Thoracic aorta (tissue), 2 donors: ENCODE measurements at regions not wholly inside any gene's neighbourhood (a gene's known extent, or its start where the extent isn't known, plus 50 kb on each side); places are given as distances from the start of the nearest gene placed in this dataset.

Experiments used
- ATAC-seq: fragments of 150-250 bp; one replicate; pipeline ENCODE4 v1.8.0; 2017; ENCODE audit warnings: low read depth; ENCODE audit not compliant: insufficient number of reproducible peaks, low FRiP score
- DNase-seq: peaks from one replicate; pipeline ENCODE4 v3.0.0-alpha.2; 2020; ENCODE audit warnings: low spot score
- H3K27ac ChIP-seq, 2 donors: fragments of 200-600 bp; sonication (generic); 1 replicate in 1 of 2; 2 replicates in 1 of 2; pipeline ENCODE4 v1.5.1; 2016; ENCODE audit warnings: mild to moderate bottlenecking in 2 of 2, moderate library complexity in 2 of 2
- H3K27me3 ChIP-seq: fragments of 200-600 bp; sonication (generic); replicated peaks from 2 replicates; pipeline ENCODE4 v1.6.0; 2016; ENCODE audit warnings: mild to moderate bottlenecking; ENCODE audit not compliant: insufficient read depth
- H3K36me3 ChIP-seq: fragments of 200-600 bp; sonication (generic); one replicate; pipeline ENCODE4 v1.5.1; 2016
- H3K4me1 ChIP-seq, 2 donors: fragments of 200-600 bp; sonication (generic); 1 replicate in 1 of 2; 2 replicates in 1 of 2; pipeline versions ENCODE4 v1.5.1 to v1.6.0; 2016; ENCODE audit warnings: low read depth in 2 of 2, mild to moderate bottlenecking in 1 of 2; ENCODE audit not compliant: control insufficient read depth in 1 of 2
- H3K4me3 ChIP-seq: fragments of 200-600 bp; sonication (generic); 2 replicates; pipeline ENCODE4 v1.5.1; 2016; ENCODE audit warnings: mild to moderate bottlenecking
- H3K9me3 ChIP-seq: fragments of 200-600 bp; sonication (generic); 2 replicates; pipeline ENCODE4 v1.5.1; 2016
- TF ChIP-seq, protein P1 (sequence below): fragments of 200-600 bp; sonication (generic); IDR thresholded peaks from one replicate; pipeline ENCODE4 v1.5.1; 2019; ENCODE audit warnings: antibody characterized with exemption

DNA sequence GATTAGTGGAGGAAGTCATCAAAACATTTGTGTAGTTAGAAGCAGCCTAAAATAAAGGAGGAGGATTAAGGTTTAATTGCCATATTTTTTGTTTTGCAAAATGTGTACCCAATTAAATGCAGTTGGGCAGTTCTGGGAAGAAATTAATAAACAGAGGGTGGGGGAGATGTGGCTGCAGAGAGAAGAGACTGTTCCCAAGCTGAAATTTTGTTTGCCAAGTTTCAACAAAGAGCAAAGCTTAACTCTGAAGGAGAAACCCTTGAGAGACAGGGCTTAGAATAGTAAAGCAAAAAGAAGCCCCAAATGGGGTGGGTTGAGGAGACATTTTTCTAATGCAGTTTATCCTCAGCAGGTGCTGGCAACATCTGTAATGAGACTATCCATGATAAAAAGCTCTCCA, 298.0 kb upstream of the NRP1 start:
- H3K27ac ChIP-seq, result no peak overlapping the region
- H3K9me3 ChIP-seq, result no peaks in the 10 kb centered on the region
- no peaks in the 10 kb centered on the region for H3K36me3 ChIP-seq
- no peak overlapping the region for H3K4me3 ChIP-seq
- no peak for DNase-seq
- ATAC-seq, result no peak
- H3K27me3 ChIP-seq, result no peaks in the 10 kb centered on the region
- TF ChIP-seq, protein P1, sequence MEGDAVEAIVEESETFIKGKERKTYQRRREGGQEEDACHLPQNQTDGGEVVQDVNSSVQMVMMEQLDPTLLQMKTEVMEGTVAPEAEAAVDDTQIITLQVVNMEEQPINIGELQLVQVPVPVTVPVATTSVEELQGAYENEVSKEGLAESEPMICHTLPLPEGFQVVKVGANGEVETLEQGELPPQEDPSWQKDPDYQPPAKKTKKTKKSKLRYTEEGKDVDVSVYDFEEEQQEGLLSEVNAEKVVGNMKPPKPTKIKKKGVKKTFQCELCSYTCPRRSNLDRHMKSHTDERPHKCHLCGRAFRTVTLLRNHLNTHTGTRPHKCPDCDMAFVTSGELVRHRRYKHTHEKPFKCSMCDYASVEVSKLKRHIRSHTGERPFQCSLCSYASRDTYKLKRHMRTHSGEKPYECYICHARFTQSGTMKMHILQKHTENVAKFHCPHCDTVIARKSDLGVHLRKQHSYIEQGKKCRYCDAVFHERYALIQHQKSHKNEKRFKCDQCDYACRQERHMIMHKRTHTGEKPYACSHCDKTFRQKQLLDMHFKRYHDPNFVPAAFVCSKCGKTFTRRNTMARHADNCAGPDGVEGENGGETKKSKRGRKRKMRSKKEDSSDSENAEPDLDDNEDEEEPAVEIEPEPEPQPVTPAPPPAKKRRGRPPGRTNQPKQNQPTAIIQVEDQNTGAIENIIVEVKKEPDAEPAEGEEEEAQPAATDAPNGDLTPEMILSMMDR, result no peak
- H3K4me1 ChIP-seq, result no peaks in the 10 kb centered on the region

DNA sequence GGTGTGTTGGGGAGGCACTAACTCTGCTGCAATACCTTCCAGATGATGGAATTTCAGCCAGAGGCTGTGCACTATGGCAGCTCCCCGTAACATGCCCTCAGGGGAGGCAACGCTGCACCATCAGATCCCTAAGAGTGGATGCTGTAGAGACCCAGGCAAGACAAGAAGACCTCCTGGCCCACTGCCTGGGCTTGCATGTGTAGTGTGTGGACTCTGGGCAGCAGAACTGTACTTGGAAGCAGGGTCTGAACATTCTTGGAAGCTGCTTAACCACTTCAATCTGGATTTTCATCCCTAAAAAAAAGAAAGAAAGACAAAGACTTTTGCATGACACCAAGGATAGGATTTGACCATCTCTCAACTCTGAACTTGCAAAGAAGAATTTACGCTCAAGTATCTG, 297.5 kb upstream of the NRP1 start:
- Histone ChIP-seq H3K4me1 (no peaks in the 10 kb centered on the region), H3K4me3 (no peak overlapping the region), H3K9me3 (no peaks in the 10 kb centered on the region), H3K36me3 (no peaks in the 10 kb centered on the region), H3K27me3 (no peaks in the 10 kb centered on the region), H3K27ac (no peak overlapping the region)
- ATAC-seq, result no peak
- no peak for DNase-seq
- TF ChIP-seq, protein P1, result no peak

DNA sequence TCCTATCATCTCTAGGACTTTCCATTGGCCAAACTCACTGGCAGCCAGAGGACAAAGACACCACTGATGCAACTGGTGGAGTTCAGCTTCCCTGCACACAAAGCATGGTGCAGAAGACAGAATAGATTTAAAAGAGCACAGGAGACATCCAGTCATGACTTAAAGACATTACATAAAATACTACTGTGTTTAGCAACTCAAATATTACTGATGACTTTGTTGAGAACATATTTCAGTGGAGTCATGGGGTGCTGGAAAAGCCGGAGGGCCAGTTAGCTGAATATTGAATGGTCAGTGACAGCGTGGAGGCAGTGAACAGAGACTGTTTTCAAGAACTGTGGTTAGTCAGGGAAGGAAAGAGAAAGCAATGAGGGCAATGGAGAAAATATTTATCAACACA, 296.3 kb upstream of the NRP1 start:
- H3K9me3 ChIP-seq, result no peaks in the 10 kb centered on the region
- TF ChIP-seq, protein P1, result no peak
- no peaks in the 10 kb centered on the region for H3K4me1 ChIP-seq
- H3K27ac ChIP-seq, result no peak overlapping the region
- H3K36me3 ChIP-seq, result no peaks in the 10 kb centered on the region
- no peak for DNase-seq
- H3K4me3 ChIP-seq, result no peak overlapping the region
- no peak for ATAC-seq
- H3K27me3 ChIP-seq, result no peaks in the 10 kb centered on the region

DNA sequence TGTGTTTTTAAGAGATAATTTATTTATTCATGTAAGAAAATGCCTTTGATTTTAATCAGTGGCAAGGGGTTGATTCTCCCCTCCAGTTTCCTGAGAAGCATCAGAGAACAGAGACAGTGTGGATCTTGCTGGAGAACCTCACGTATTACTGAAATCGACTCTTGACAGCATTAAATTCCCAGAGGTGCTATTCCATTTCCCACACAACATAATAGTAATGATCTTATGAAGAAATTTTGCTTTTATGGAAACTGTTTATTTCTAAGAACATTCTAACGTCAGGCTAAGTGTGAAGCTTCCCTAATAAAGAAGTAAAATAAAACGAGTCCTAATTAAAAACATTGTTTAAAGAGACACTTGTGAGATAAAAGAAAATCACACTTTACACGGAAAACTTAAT, 293.1 kb upstream of the NRP1 start:
- Histone ChIP-seq H3K9me3 (no peaks in the 10 kb centered on the region), H3K4me1 (no peaks in the 10 kb centered on the region), H3K27ac (no peak overlapping the region), H3K36me3 (no peaks in the 10 kb centered on the region), H3K27me3 (no peaks in the 10 kb centered on the region), H3K4me3 (no peak overlapping the region)
- ATAC-seq (no peak), DNase-seq (no peak)
- TF ChIP-seq, protein P1, result no peak

DNA sequence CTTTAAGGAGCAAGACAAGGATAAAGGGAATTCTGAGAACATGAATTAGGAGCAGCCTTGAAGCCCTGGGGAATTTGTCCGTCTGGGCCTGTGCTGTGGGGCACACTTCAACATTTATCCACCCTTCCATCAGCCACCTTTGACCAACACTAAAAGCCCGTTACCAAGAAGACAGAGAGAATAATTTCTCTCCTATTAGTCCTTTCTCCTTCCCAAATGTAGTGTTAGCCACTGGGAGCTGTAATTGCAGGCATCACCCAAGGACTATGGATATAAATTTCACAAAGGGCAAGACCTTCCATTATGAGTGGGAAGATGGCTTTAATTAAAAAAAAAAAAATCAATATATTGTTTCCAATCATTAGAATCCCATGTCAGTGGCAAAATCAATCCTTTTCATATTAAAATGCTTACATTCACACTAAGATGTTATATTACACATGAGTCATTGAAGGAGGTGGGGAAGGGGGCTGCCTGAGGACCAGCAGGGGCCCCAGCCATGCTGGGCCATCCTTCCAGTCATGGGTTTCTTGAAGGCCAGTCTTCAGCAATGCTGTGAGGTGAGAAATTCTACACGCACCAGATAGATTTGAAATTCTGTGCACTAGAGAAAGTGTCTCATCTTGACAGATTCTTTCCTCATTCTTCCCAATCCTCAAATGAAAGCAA, 292.5 kb upstream of the NRP1 start:
- no peak overlapping the region for H3K4me3 ChIP-seq
- H3K27ac ChIP-seq, result no peak overlapping the region
- DNase-seq (no peak), ATAC-seq (no peak)
- no peaks in the 10 kb centered on the region for H3K4me1 ChIP-seq
- no peaks in the 10 kb centered on the region for H3K9me3 ChIP-seq
- H3K27me3 ChIP-seq, result no peaks in the 10 kb centered on the region
- TF ChIP-seq, protein P1, result no peak
- H3K36me3 ChIP-seq, result no peaks in the 10 kb centered on the region
